ENCODE measurements at regions not wholly inside any gene's neighbourhood (a gene's known extent, or its start where the extent isn't known, plus 50 kb on each side); places are given as distances from the start of the nearest gene placed in this dataset.

GRCh38 chr4:114205261-114205660 lies 225.8 kb upstream of the ARSJ start:
- Histone ChIP-seq H2AFZ (replicated peaks) (no peak overlapping the region), H3K9me3 (ENCODE audit: low read depth) (no peaks in the 10 kb centered on the region), H3K4me1 (no peaks in the 10 kb centered on the region), H3K4me3 (no peak overlapping the region), H3K4me2 (no peak overlapping the region), H3K27me3 (no peaks in the 10 kb centered on the region), H3K27ac (no peak overlapping the region), H3K9ac (no peak overlapping the region), H4K20me1 (ENCODE audit: low read depth) (no peaks in the 10 kb centered on the region), H3K79me2 (ENCODE audit: low read depth) (no peaks in the 10 kb centered on the region), H3F3A (ENCODE audit: low read depth) (no peaks in the 10 kb centered on the region), H3K36me3 (no peaks in the 10 kb centered on the region)
- Mint-ChIP-seq H3K4me3 (no peak overlapping the region), H3K27me3 (ENCODE audit: insufficient read depth, low read depth) (no peaks in the 10 kb centered on the region), H3K9me3 (no peaks in the 10 kb centered on the region), H3K36me3 (no peaks in the 10 kb centered on the region), H3K27ac (no peak overlapping the region), H3K4me1 (peaks cover 2% of the 10 kb centered on the region)
- no peak for DNase-seq (ENCODE audit: low spot score)
- TF ChIP-seq CTCF (IDR thresholded peaks at IDR 0.05) = no peak

GRCh38 chr4:114208574-114209151 lies 229.2 kb upstream of the ARSJ start:
- Histone ChIP-seq H3K4me3 (no peak overlapping the region), H2AFZ (replicated peaks) (no peak overlapping the region), H3K9ac (no peak overlapping the region), H4K20me1 (ENCODE audit: low read depth) (no peaks in the 10 kb centered on the region), H3K4me2 (no peak overlapping the region), H3K9me3 (ENCODE audit: low read depth) (no peaks in the 10 kb centered on the region), H3K79me2 (ENCODE audit: low read depth) (no peaks in the 10 kb centered on the region), H3F3A (ENCODE audit: low read depth) (no peaks in the 10 kb centered on the region), H3K36me3 (no peaks in the 10 kb centered on the region), H3K4me1 (peaks cover 6% of the 10 kb centered on the region), H3K27me3 (no peaks in the 10 kb centered on the region), H3K27ac (no peak overlapping the region)
- Mint-ChIP-seq H3K4me1 (peaks cover 2% of the 10 kb centered on the region), H3K9me3 (no peaks in the 10 kb centered on the region), H3K27me3 (ENCODE audit: insufficient read depth, low read depth) (no peaks in the 10 kb centered on the region), H3K4me3 (no peak overlapping the region), H3K27ac (no peak overlapping the region), H3K36me3 (no peaks in the 10 kb centered on the region)
- no peak for DNase-seq (ENCODE audit: low spot score)
- no peak for TF ChIP-seq EZH2phosphoT487 (IDR thresholded peaks at IDR 0.05)
- TF ChIP-seq CTCF (IDR thresholded peaks at IDR 0.05) = no peak
- no peak for TF ChIP-seq EZH2 (IDR thresholded peaks at IDR 0.05)

- Mint-ChIP-seq H3K27ac (no peak overlapping the region), H3K9me3 (peaks cover 2% of the 10 kb centered on the region), H3K4me1 (peaks cover 2% of the 10 kb centered on the region), H3K27me3 (ENCODE audit: insufficient read depth, low read depth) (no peaks in the 10 kb centered on the region), H3K4me3 (no peak overlapping the region), H3K36me3 (no peaks in the 10 kb centered on the region)
- no peaks in the 10 kb centered on the region for H3K27me3 ChIP-seq
- H3K4me1 ChIP-seq = peaks cover 6% of the 10 kb centered on the region
- no peak overlapping the region for H3K4me3 ChIP-seq
- no peaks in the 10 kb centered on the region for H3K79me2 ChIP-seq (ENCODE audit: low read depth)
- no peak overlapping the region for H3K27ac ChIP-seq
- H3K9ac ChIP-seq = no peak overlapping the region
- no peak for TF ChIP-seq EZH2phosphoT487 (IDR thresholded peaks at IDR 0.05)
- TF ChIP-seq CTCF (IDR thresholded peaks at IDR 0.05) = no peak
- H4K20me1 ChIP-seq (ENCODE audit: low read depth) = no peaks in the 10 kb centered on the region
- no peak for DNase-seq (ENCODE audit: low spot score)
- no peaks in the 10 kb centered on the region for H3K9me3 ChIP-seq (ENCODE audit: low read depth)
- H3K4me2 ChIP-seq = no peak overlapping the region
- H2AFZ ChIP-seq (replicated peaks) = no peak overlapping the region
- H3F3A ChIP-seq (ENCODE audit: low read depth) = no peaks in the 10 kb centered on the region
- H3K36me3 ChIP-seq = no peaks in the 10 kb centered on the region
Observed at GRCh38 chr4:114209584-114209983, 230.1 kb upstream of the ARSJ start.
